ENCODE measurements at regions not wholly inside any gene's neighbourhood (a gene's known extent, or its start where the extent isn't known, plus 50 kb on each side); places are given as distances from the start of the nearest gene placed in this dataset.

GRCh38 chr2:221211653-221212052, 360.5 kb downstream of the EPHA4 start:
- WGBS, 2 donors, result 79 to 94% methylated on average over 3 of the region's 3 CpGs
- Histone ChIP-seq H3K9me3 (no peaks in the 10 kb centered on the region), H3K27me3 (no peaks in the 10 kb centered on the region), H3K27ac (no peak overlapping the region), H3K4me3 (no peak overlapping the region), H3K36me3 (no peaks in the 10 kb centered on the region), H3K4me1 (peaks cover 0 to 3% (median 0%) of the 10 kb centered on the region in 9 donors)
- intact Hi-C loops (cut with DNase I), result no loop called here
- no peak for TF ChIP-seq CTCF (IDR thresholded peaks at IDR 0.05)
- DNase-seq, result no peak
- ATAC-seq, result no peak

GRCh38 chr2:221212105-221212504, 360.0 kb downstream of the EPHA4 start:
- Histone ChIP-seq H3K27ac (no peak overlapping the region), H3K36me3 (no peaks in the 10 kb centered on the region), H3K4me3 (no peak overlapping the region), H3K9me3 (no peaks in the 10 kb centered on the region), H3K27me3 (no peaks in the 10 kb centered on the region), H3K4me1 (peaks cover 0 to 7% (median 0%) of the 10 kb centered on the region in 9 donors)
- ATAC-seq, result no peak
- intact Hi-C loops (cut with DNase I), result no loop called here
- no peak for TF ChIP-seq CTCF (IDR thresholded peaks at IDR 0.05)
- 85 to 88% methylated on average over 2 of the region's 2 CpGs for WGBS, 2 donors
- DNase-seq, result no peak

GRCh38 chr2:221215487-221215886, 356.6 kb downstream of the EPHA4 start:
- no peaks in the 10 kb centered on the region for H3K27me3 ChIP-seq
- no peak for TF ChIP-seq CTCF (IDR thresholded peaks at IDR 0.05)
- no peaks in the 10 kb centered on the region for H3K9me3 ChIP-seq
- 71 to 77% methylated on average over 1 of the region's 1 CpG for WGBS, 2 donors
- peaks cover 0 to 9% (median 0%) of the 10 kb centered on the region in 9 donors for H3K4me1 ChIP-seq
- intact Hi-C loops (cut with DNase I), result no loop called here
- no peak overlapping the region for H3K4me3 ChIP-seq
- no peaks in the 10 kb centered on the region for H3K36me3 ChIP-seq
- H3K27ac ChIP-seq, result no peak overlapping the region
- no peak for DNase-seq
- ATAC-seq, result peak in 2 of 8 donors; percentile 27 to 73

GRCh38 chr2:221216636-221217035, 355.5 kb downstream of the EPHA4 start:
- TF ChIP-seq CTCF (IDR thresholded peaks at IDR 0.05), result no peak
- Histone ChIP-seq H3K4me1 (peaks cover 0 to 9% (median 0%) of the 10 kb centered on the region in 9 donors), H3K4me3 (no peak overlapping the region), H3K27me3 (no peaks in the 10 kb centered on the region), H3K27ac (no peak overlapping the region), H3K36me3 (no peaks in the 10 kb centered on the region), H3K9me3 (no peaks in the 10 kb centered on the region)
- ATAC-seq, result no peak
- WGBS, 2 donors, result 62 to 70% methylated on average over 3 of the region's 3 CpGs
- no peak for DNase-seq
- intact Hi-C loops (cut with DNase I), result no loop called here

All from heart right ventricle (tissue), 16 donors.